Gastrocnemius medialis (tissue), 4 donors: ENCODE measurements at regions not wholly inside any gene's neighbourhood (a gene's known extent, or its start where the extent isn't known, plus 50 kb on each side); places are given as distances from the start of the nearest gene placed in this dataset.

Source experiments
- POLR2A ChIP-seq, 2 donors: fragments of 450-650 bp; IDR thresholded peaks; one replicate each; pipeline ENCODE4 v1.6.1; 2017; ENCODE audit warnings: antibody characterized with exemption in 2 of 2, mild to moderate bottlenecking in 2 of 2, moderate library complexity in 2 of 2
- TF ChIP-seq, protein P1 (sequence below), 5 experiments: fragments of 450-650 bp in 3 of 5; fragments of 200-600 bp in 2 of 5; sonication (generic) in 2 of 5; IDR thresholded peaks in 4 of 5; conservative IDR thresholded peaks in 1 of 5; 1 replicate in 4 of 5; 2 replicates in 1 of 5; pipeline ENCODE4 v1.5.1; 2016 to 2019; ENCODE audit warnings: antibody characterized with exemption in 5 of 5, mild to moderate bottlenecking in 3 of 5, moderate library complexity in 3 of 5

DNA sequence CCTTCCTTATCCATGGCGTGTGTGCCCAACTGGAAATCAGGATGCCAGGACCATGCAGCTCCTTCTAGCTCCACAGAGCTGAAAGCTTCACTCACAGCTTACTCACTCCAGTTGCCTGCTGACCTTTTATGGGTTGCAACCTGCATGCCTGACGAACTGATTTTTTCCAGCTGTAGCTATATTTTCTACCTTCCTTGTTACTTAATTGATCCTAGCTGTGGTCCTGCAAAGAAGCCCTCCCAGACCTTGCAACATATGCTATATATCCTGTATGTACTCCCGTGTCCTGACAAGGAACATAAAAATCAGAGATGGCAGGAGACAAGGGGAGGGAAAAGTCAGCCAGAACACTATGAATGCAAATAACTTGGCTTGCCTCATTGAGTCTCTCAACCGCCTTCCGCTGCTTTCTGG is 135.3 kb upstream of the LDB2 start:
- no peak for TF ChIP-seq POLR2A (IDR thresholded peaks at IDR 0.05)
- TF ChIP-seq, protein P1, sequence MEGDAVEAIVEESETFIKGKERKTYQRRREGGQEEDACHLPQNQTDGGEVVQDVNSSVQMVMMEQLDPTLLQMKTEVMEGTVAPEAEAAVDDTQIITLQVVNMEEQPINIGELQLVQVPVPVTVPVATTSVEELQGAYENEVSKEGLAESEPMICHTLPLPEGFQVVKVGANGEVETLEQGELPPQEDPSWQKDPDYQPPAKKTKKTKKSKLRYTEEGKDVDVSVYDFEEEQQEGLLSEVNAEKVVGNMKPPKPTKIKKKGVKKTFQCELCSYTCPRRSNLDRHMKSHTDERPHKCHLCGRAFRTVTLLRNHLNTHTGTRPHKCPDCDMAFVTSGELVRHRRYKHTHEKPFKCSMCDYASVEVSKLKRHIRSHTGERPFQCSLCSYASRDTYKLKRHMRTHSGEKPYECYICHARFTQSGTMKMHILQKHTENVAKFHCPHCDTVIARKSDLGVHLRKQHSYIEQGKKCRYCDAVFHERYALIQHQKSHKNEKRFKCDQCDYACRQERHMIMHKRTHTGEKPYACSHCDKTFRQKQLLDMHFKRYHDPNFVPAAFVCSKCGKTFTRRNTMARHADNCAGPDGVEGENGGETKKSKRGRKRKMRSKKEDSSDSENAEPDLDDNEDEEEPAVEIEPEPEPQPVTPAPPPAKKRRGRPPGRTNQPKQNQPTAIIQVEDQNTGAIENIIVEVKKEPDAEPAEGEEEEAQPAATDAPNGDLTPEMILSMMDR (IDR thresholded peaks at IDR 0.05 in 4 of 5, conservative IDR thresholded peaks at IDR 0.05 in 1 of 5): no peak
